ACC112 (cell line): ENCODE measurements at regions not wholly inside any gene's neighbourhood (a gene's known extent, or its start where the extent isn't known, plus 50 kb on each side); places are given as distances from the start of the nearest gene placed in this dataset.

Experiments used
- H2AFZ ChIP-seq: fragments of 200-600 bp; sonication (generic); one replicate; pipeline ENCODE4 v1.6.0; 2017; ENCODE audit warnings: antibody characterized with exemption, low read length; ENCODE audit not compliant: unreplicated experiment
- H3K27ac ChIP-seq: fragments of 200-600 bp; sonication (generic); 2 replicates; pipeline ENCODE4 v1.5.1; 2014; ENCODE audit warnings: low read depth, mild to moderate bottlenecking, antibody characterized with exemption, low read length, moderate library complexity
- H3K27me3 ChIP-seq: fragments of 200-600 bp; sonication (generic); 2 replicates; pipeline ENCODE4 v1.6.1; 2014; ENCODE audit warnings: mild to moderate bottlenecking, antibody characterized with exemption, low read length, moderate library complexity, mixed read lengths; ENCODE audit not compliant: insufficient read depth
- H3K36me3 ChIP-seq: fragments of 200-600 bp; sonication (generic); 2 replicates; pipeline ENCODE4 v1.6.1; 2016; ENCODE audit warnings: mild to moderate bottlenecking, antibody characterized with exemption, low read length, moderate library complexity, mixed read lengths; ENCODE audit not compliant: insufficient read depth
- H3K4me1 ChIP-seq: fragments of 200-600 bp; sonication (generic); one replicate; pipeline ENCODE4 v1.6.1; 2016; ENCODE audit warnings: low read length, mixed read lengths; ENCODE audit not compliant: insufficient read depth, unreplicated experiment, control insufficient read depth
- H3K4me3 ChIP-seq: fragments of 200-600 bp; sonication (generic); 2 replicates; pipeline ENCODE4 v1.5.1; 2014; ENCODE audit warnings: mild to moderate bottlenecking, low read depth, low read length
- H3K79me2 ChIP-seq: fragments of 200-600 bp; sonication (generic); one replicate; pipeline ENCODE4 v1.6.0; 2016; ENCODE audit warnings: low read length; ENCODE audit not compliant: control insufficient read depth, unreplicated experiment, insufficient read depth

DNA sequence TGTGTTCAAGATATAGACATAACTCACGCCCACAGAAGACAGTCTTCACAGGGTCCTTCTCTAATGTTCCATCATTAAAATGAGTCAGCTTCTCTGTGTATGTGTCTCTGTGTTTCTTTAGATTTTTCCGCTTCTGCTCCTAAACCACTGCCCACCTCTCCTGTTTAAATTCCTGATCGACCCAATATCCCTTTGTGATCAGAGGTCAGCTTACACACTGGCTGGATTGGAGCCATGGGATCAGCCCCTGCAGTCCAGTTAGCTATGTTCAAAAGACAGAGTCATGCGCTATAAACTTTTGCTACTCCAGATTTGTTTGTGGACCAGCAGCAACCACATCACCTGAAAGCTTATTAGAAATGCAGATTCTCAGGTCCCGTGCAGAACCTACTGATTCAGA lies 229.2 kb downstream of the C1D start:
- no peak overlapping the region for H3K27ac ChIP-seq

DNA sequence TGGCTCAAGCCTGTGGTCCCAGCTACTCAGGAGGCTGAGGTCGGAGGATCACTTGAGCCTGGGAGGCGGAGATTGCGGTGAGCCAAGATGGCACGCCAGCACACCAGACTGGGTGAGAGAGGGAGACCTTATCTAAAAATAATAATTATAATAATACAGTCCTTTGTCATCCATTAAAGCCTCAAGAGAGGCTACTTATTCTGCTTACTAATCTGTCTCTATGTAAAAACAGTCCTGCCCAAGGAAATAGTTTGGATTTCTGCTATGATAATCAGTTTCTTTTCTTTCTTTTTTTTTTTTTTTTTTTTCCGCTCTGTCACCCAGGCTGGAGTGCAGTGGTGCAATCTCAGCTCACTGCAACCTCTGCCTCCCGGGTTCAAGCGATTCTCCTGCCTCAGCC lies 228.3 kb downstream of the C1D start:
- Histone ChIP-seq H3K27me3 (no peaks in the 10 kb centered on the region), H2AFZ (no peak overlapping the region), H3K36me3 (no peaks in the 10 kb centered on the region), H3K4me3 (no peak overlapping the region), H3K27ac (no peak overlapping the region), H3K79me2 (no peaks in the 10 kb centered on the region), H3K4me1 (peaks cover 5% of the 10 kb centered on the region)

More for the DNA sequence above, 229.2 kb downstream of the C1D start:
- Histone ChIP-seq H3K4me3 (no peak overlapping the region), H3K4me1 (no peaks in the 10 kb centered on the region), H3K36me3 (no peaks in the 10 kb centered on the region), H3K27me3 (no peaks in the 10 kb centered on the region), H2AFZ (no peak overlapping the region), H3K79me2 (no peaks in the 10 kb centered on the region)

DNA sequence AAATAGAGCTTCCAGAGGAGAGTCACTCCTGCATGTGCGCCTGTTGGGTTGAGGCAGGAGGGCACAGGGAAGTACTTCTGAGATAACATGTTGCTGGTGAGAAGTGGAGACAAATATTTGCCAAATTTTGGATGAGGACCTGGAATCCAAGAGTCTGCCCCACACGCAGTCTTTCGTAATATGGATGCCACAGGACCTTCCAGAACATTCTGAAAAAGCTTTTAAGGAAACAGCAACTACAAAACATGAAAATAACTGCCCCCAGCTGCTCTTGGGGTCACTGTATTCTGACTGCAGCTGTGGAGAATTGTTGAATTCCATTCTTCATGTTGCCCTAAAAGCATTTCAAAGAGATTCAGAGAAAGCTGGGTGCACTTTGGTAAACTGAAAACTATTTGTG lies 227.5 kb downstream of the C1D start:
- Histone ChIP-seq H3K4me1 (peaks cover 5% of the 10 kb centered on the region), H3K4me3 (no peak overlapping the region), H3K27ac (no peak overlapping the region), H3K27me3 (no peaks in the 10 kb centered on the region), H3K79me2 (no peaks in the 10 kb centered on the region), H3K36me3 (no peaks in the 10 kb centered on the region), H2AFZ (no peak overlapping the region)

DNA sequence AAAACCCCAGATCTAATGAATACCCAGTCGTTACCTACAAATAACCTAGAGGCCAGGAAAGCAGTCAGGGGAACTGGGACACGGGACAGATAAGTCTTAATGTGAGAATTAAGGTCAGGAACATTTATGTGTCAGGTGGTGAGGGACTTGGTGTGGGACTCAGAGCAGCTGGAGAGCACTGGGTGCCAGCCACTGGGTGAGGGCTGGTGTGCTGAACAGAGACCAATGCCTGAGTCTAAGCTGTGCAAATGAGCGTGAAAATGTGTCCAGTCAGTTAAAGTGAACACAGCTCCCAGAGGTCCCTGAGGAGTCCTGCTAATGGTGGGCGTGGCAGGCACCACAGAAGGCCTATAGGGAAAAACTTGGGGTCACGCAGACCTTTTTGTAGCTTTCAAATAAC lies 225.9 kb downstream of the C1D start:
- H3K4me1 ChIP-seq, result peaks cover 5% of the 10 kb centered on the region
- H3K27me3 ChIP-seq, result no peaks in the 10 kb centered on the region
- H2AFZ ChIP-seq, result no peak overlapping the region
- H3K79me2 ChIP-seq, result no peaks in the 10 kb centered on the region
- H3K4me3 ChIP-seq, result no peak overlapping the region
- H3K27ac ChIP-seq, result no peak overlapping the region
- H3K36me3 ChIP-seq, result no peaks in the 10 kb centered on the region

DNA sequence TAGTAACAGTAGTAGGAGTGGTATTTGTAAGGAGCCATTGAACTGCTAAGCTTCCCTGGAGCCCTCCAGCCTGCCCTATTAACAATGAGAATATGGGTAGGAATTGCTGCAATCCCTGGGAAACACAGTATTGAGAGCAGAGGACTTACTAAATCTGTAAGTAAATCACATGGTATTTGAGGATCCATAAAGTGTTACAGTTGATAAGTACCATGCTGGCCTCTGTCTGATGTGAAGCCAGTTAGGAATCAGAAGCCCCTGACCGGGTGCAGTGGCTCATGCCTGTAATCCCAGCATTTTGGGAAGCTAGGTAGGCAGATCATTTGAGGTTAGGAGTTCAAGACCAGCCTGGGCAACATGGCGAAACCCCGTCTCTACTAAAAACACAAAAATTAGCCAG lies 224.6 kb downstream of the C1D start:
- H3K79me2 ChIP-seq, result no peaks in the 10 kb centered on the region
- no peaks in the 10 kb centered on the region for H3K27me3 ChIP-seq
- no peak overlapping the region for H3K27ac ChIP-seq
- no peak overlapping the region for H3K4me3 ChIP-seq
- H3K4me1 ChIP-seq, result peaks cover 5% of the 10 kb centered on the region
- H2AFZ ChIP-seq, result no peak overlapping the region
- no peaks in the 10 kb centered on the region for H3K36me3 ChIP-seq

DNA sequence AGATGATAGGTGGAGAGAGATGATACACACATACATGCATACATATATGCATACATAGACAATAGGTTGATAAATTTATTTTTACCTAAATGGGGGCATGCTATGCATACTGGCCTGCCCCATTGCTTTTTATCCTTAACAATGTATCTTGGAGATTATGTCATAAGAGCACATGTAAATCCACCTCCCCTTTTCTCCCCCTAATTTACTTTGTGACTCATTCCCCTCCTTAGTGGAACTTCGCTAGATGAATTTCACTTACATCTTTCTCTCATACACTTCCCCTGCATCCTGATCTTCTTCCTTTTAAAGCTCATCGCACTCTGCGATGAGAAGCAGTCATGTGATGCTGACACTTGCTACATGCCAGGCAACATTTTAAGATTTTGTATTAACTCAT lies 223.6 kb downstream of the C1D start:
- H2AFZ ChIP-seq, result no peak overlapping the region

DNA sequence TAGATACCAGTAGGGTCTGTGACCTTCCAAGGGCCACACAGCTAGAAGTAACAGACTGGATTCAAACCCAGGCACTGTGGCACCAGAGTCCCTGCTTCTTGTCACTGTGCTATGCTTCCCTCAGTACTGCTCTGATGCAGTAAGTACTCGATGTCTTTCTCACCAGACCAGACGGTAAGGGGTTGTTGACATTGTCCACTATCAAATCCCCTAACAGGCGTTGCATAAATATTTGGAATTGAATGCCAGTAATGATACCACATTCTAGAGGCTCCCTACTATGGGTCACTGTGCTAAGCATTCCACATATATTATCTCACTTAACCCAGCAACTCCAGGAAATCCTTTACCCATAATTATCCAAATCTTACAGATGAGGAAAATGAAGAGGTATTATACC lies 223.1 kb downstream of the C1D start:
- H3K27me3 ChIP-seq, result no peaks in the 10 kb centered on the region
- H3K27ac ChIP-seq, result no peak overlapping the region
- H3K4me3 ChIP-seq, result no peak overlapping the region
- H2AFZ ChIP-seq, result no peak overlapping the region
- H3K36me3 ChIP-seq, result no peaks in the 10 kb centered on the region
- H3K79me2 ChIP-seq, result no peaks in the 10 kb centered on the region
- H3K4me1 ChIP-seq, result peaks cover 5% of the 10 kb centered on the region

More for the DNA sequence above, 223.6 kb downstream of the C1D start:
- H3K4me1 ChIP-seq, result peaks cover 5% of the 10 kb centered on the region
- no peaks in the 10 kb centered on the region for H3K79me2 ChIP-seq
- no peaks in the 10 kb centered on the region for H3K27me3 ChIP-seq
- no peaks in the 10 kb centered on the region for H3K36me3 ChIP-seq
- no peak overlapping the region for H3K4me3 ChIP-seq
- no peak overlapping the region for H3K27ac ChIP-seq

DNA sequence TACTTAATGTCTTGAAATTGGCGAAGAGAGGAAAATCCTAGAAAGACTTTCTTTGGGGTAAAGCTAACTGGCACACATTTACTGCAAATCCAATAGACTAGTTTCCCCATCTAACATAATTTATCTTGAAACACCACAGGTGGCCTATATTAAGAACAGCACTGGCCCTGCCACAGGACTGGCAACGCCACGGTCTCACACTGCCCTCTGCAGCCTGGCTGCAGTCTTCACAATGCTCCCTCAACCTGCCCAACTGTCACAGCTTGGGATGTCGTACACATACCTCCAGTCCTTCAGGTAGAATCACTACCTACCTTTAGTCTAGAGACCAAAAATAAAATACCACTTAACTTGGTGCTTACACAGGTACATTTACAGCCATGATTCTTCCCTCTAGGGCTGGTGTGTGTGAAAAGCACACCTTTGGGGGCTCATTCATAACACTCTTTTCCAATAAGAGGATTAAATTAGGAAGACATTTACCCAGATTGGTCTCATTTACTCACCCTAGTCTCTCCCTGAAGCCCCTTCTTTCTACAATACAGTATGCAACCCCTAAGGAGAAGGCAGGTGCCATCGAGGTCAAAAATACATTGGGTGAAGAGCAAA lies 222.2 kb downstream of the C1D start:
- Histone ChIP-seq H2AFZ (no peak overlapping the region), H3K27ac (no peak overlapping the region), H3K79me2 (no peaks in the 10 kb centered on the region), H3K4me1 (peaks cover 5% of the 10 kb centered on the region), H3K36me3 (no peaks in the 10 kb centered on the region), H3K27me3 (no peaks in the 10 kb centered on the region), H3K4me3 (no peak overlapping the region)

DNA sequence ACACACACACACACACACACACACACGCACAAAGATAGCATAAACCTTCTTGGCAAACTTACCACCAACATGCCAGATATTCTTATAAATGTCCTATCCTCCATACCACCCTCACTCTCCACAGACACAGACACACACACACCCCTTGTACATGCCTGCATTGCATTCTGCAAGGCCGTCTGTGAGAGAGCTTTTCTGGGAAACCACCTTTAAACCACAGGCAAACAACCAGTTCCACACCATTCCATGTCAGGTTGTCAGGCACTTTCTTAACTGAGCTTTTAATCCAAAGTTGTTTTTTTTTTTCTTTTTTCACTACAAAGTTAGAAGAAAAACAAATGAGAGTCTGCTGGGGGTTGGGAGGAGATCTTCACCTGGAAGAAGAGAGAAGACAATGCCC lies 221.1 kb downstream of the C1D start:
- Histone ChIP-seq H2AFZ (no peak overlapping the region), H3K79me2 (no peaks in the 10 kb centered on the region), H3K27ac (no peak overlapping the region), H3K36me3 (no peaks in the 10 kb centered on the region), H3K4me1 (peaks cover 12% of the 10 kb centered on the region), H3K27me3 (no peaks in the 10 kb centered on the region), H3K4me3 (no peak overlapping the region)

DNA sequence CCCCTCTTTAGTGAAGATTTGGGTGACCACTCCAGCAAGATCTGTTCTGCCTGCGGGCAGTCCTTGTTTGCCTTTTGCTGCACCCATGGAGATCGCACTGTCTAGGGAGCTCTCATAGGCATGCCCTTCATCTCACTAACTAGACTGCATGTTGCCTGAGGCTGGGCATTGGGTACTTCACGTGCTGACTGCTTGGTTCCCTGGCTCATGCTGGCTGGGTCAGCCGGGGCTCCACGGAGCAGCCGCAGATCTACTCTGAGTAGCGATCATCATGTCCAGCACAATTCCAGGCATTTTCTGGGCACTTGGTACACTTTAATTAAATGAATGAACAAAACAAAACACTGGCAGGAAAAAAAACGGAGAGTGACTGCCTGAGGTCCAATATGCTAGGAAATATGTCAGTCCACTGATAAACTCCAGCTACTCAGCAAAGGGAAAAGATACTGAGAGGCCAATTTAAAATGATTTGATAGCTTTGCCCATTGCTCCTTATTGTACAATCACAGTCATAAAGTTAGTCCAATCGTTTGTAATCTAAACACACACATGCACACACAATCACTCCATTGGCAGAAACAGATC lies 220.3 kb downstream of the C1D start:
- Histone ChIP-seq H3K4me1 (peaks cover 12% of the 10 kb centered on the region), H3K27ac (no peak overlapping the region), H3K27me3 (no peaks in the 10 kb centered on the region), H3K36me3 (no peaks in the 10 kb centered on the region), H3K4me3 (no peak overlapping the region), H3K79me2 (no peaks in the 10 kb centered on the region), H2AFZ (no peak overlapping the region)

DNA sequence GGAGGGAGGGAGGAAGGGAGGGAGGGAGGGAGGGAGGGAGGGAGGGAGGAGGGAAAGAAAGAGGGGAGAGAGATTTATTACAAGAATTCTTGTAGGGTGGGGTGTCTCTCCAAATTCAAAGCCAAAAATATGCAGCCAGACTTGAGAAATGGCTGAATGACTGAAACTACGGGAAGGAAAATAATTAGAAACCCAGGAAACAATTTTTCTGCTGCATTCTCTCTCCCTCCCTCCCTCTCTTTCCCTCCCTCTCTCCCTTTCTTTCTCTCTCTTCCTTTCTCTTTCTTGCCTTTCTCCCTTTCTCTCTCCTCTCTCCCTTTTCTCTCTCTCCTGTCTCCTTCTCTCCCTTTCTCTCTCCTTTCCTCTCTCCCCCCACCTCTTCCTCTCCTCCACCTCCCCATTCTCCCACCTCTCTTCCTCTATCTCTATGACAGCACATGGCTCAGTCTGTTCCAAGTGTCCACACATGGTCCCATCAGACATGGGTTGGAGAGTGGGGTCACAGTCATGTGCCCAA lies 218.7 kb downstream of the C1D start:
- Histone ChIP-seq H3K79me2 (no peaks in the 10 kb centered on the region), H2AFZ (no peak overlapping the region), H3K36me3 (no peaks in the 10 kb centered on the region), H3K4me3 (no peak overlapping the region), H3K4me1 (peaks cover 11% of the 10 kb centered on the region), H3K27ac (no peak overlapping the region), H3K27me3 (no peaks in the 10 kb centered on the region)
